Naive B cell (primary cell): ENCODE measurements at regions not wholly inside any gene's neighbourhood (a gene's known extent, or its start where the extent isn't known, plus 50 kb on each side); places are given as distances from the start of the nearest gene placed in this dataset.

Experiments used
- ATAC-seq, 2 donors: fragments of 150-1000 bp; cut with Tn5 transposase; 2 replicates each; pipeline ENCODE4 v1.10.0; 2021; ENCODE audit warnings: low read depth in 2 of 2, mild to moderate bottlenecking in 2 of 2, moderate library complexity in 2 of 2
- DNase-seq: peaks from one replicate; pipeline ENCODE4 v3.0.0; 2022
- H3K27ac Mint-ChIP-seq, 6 donors: one replicate each; pipeline ENCODE4 v1.8.0; 2020 to 2022; ENCODE audit warnings: mild to moderate bottlenecking in 6 of 6, mixed read lengths in 6 of 6, moderate library complexity in 5 of 6, inconsistent platforms in 2 of 6
- H3K27me3 Mint-ChIP-seq, 3 donors: one replicate each; pipeline ENCODE4 v1.8.0; 2021 to 2022; ENCODE audit warnings: mixed read lengths in 3 of 3, mild to moderate bottlenecking in 1 of 3
- H3K36me3 Mint-ChIP-seq, 2 donors: one replicate each; pipeline ENCODE4 v1.8.0; 2020 to 2022; ENCODE audit warnings: mixed read lengths in 2 of 2, inconsistent platforms in 1 of 2, mild to moderate bottlenecking in 1 of 2
- H3K4me1 Mint-ChIP-seq, 3 donors: one replicate each; pipeline ENCODE4 v1.8.0; 2020 to 2022; ENCODE audit warnings: mixed read lengths in 3 of 3, inconsistent platforms in 1 of 3, mild to moderate bottlenecking in 1 of 3, moderate library complexity in 1 of 3
- H3K4me3 Mint-ChIP-seq, 8 donors: one replicate each; pipeline ENCODE4 v1.8.0; 2020 to 2022; ENCODE audit warnings: mild to moderate bottlenecking in 8 of 8, mixed read lengths in 8 of 8, moderate library complexity in 8 of 8, inconsistent platforms in 2 of 8
- H3K9me3 Mint-ChIP-seq, 7 donors: one replicate each; pipeline ENCODE4 v1.8.0; 2020 to 2022; ENCODE audit warnings: mixed read lengths in 7 of 7, mild to moderate bottlenecking in 5 of 7, inconsistent platforms in 2 of 7, moderate library complexity in 1 of 7

DNA sequence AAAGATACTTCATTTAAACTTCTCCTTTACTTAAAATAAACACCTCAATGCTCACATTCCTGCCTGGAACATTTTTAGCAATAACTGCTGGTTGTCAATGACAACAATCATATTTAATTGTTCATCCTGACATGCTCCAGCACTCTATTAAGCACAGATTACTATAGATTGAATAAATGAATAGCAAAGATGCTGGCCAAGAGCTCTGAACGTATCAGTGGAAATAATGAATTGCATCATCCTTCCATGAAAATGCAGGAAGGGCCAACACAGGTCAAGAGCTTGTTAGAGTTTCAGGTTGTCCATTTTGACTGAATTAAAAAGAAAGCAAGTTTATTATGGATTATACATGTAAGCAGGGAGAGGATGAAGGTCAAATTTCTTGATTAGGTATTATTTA, 994.0 kb downstream of the TSN start:
- Mint-ChIP-seq H3K36me3 (no peaks in the 10 kb centered on the region), H3K27ac (no peak overlapping the region), H3K4me3 (no peak overlapping the region), H3K27me3 (no peaks in the 10 kb centered on the region), H3K9me3 (peaks cover 0 to 8% (median 0%) of the 10 kb centered on the region in 7 donors), H3K4me1 (no peaks in the 10 kb centered on the region)
- no peak for DNase-seq
- no peak for ATAC-seq

DNA sequence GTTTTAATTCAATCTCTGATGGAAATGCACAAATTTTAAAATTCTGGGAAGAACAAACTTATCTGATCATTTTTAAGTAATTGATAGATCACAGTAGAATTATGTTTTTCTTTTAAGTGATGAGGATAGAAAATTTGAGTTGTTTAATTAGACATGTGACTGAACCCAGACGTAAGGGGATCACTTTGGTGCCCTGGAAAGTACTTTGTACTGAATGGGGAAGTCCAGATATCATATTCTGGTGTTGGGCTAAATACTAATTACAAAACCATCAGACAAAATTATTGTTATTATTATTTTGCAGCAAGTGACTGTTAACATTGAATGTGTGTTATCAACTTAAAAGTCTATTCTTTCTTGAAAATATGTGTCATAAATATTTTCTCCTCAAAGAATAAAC, 994.6 kb downstream of the TSN start:
- Mint-ChIP-seq H3K27me3 (no peaks in the 10 kb centered on the region), H3K27ac (no peak overlapping the region), H3K4me1 (no peaks in the 10 kb centered on the region), H3K9me3 (peaks cover 0 to 8% (median 1%) of the 10 kb centered on the region in 7 donors), H3K4me3 (no peak overlapping the region), H3K36me3 (no peaks in the 10 kb centered on the region)
- ATAC-seq, result no peak
- DNase-seq, result no peak

DNA sequence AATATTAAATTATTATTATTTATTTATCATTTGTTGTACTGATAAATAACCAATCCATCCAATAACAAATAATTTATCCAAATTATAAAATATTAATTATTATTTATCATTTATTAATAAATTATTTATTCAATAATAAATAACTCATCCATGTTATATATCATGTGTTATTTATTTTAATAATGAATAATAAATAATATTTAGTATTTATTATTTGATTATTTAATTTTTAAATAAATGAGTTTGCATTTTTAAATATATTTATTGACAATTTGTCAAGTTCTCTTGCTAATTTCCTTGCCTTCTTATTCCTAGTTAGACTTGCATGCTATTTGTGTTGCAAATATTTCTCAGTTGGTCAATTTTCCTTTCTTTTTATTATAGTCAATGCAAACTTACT, 995.4 kb downstream of the TSN start:
- Mint-ChIP-seq H3K4me1 (no peaks in the 10 kb centered on the region), H3K36me3 (no peaks in the 10 kb centered on the region), H3K27ac (no peak overlapping the region), H3K27me3 (no peaks in the 10 kb centered on the region), H3K9me3 (peaks cover 0 to 8% (median 1%) of the 10 kb centered on the region in 7 donors), H3K4me3 (no peak overlapping the region)
- ATAC-seq (no peak), DNase-seq (no peak)

- H3K27me3 Mint-ChIP-seq, result no peaks in the 10 kb centered on the region
- peaks cover 0 to 7% (median 3%) of the 10 kb centered on the region in 7 donors for H3K9me3 Mint-ChIP-seq
- DNase-seq (no peak), ATAC-seq (no peak)
- no peak overlapping the region for H3K27ac Mint-ChIP-seq
- no peak overlapping the region for H3K4me3 Mint-ChIP-seq
- H3K4me1 Mint-ChIP-seq, result no peaks in the 10 kb centered on the region
- H3K36me3 Mint-ChIP-seq, result no peaks in the 10 kb centered on the region
Observed at GRCh38 chr2:122753336-122753735, 997.9 kb downstream of the TSN start.

GRCh38 chr2:122754561-122754960, 999.1 kb downstream of the TSN start:
- Mint-ChIP-seq H3K27me3 (no peaks in the 10 kb centered on the region), H3K4me3 (no peak overlapping the region), H3K27ac (no peak overlapping the region), H3K36me3 (no peaks in the 10 kb centered on the region), H3K4me1 (no peaks in the 10 kb centered on the region), H3K9me3 (peaks cover 0 to 8% (median 3%) of the 10 kb centered on the region in 7 donors)
- no peak for ATAC-seq
- DNase-seq, result no peak

DNA sequence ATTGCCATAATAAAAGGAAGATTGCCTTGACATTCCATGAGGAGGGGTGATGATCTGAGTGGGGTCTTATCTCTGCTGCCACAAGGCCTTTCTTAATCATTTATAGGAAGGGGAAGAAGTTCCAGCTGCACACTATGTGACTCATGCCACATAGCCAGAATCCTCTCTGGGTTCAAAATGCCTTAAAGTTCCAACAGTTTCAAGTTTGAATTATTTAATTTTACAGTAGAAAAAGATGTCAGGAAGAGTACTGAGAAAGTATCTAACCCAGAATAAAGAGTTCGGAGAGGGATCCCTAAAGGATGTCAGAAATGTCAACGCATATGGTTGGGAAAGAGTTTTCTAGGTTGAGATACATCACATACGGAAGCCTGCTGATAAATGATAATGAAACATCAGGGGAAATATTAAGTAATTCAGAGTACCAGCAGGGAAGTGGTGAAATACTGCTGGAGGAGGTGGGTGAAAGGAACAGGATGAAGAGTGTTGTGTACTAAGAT, 999.9 kb downstream of the TSN start:
- Mint-ChIP-seq H3K27me3 (no peaks in the 10 kb centered on the region), H3K4me1 (no peaks in the 10 kb centered on the region), H3K27ac (no peak overlapping the region), H3K4me3 (no peak overlapping the region), H3K9me3 (peaks cover 0 to 8% (median 4%) of the 10 kb centered on the region in 7 donors), H3K36me3 (no peaks in the 10 kb centered on the region)
- DNase-seq (no peak), ATAC-seq (no peak)

GRCh38 chr2:122758967-122759366, 1003.5 kb downstream of the TSN start:
- no peak for ATAC-seq
- Mint-ChIP-seq H3K9me3 (peaks cover 5 to 16% (median 11%) of the 10 kb centered on the region in 7 donors), H3K27me3 (no peaks in the 10 kb centered on the region), H3K4me3 (no peak overlapping the region), H3K36me3 (no peaks in the 10 kb centered on the region), H3K4me1 (no peaks in the 10 kb centered on the region), H3K27ac (no peak overlapping the region)
- no peak for DNase-seq

DNA sequence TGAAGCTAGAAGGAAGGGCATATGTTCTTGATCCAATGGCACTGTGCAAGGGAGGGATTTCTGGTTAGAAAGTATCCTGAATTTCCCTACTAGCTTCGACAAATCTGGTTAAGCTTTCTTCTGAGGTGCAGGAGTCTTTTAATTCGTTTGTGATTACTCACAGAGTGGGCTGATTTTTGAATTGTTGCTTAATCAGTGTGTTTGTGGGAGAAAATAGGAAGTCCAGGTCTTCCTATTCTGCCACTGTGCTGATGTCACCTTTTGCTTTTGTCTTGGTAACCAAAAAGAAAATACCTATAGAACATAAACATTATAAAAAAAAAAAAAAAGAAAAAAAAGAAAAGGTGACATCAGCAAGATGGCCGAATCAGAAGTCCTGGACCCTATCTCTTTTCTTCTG, 1008.6 kb downstream of the TSN start:
- Mint-ChIP-seq H3K27me3 (no peaks in the 10 kb centered on the region), H3K36me3 (no peaks in the 10 kb centered on the region), H3K4me1 (no peaks in the 10 kb centered on the region), H3K4me3 (no peak overlapping the region), H3K9me3 (peaks cover 10 to 43% (median 12%) of the 10 kb centered on the region in 7 donors), H3K27ac (no peak overlapping the region)
- ATAC-seq, result no peak
- no peak for DNase-seq

DNA sequence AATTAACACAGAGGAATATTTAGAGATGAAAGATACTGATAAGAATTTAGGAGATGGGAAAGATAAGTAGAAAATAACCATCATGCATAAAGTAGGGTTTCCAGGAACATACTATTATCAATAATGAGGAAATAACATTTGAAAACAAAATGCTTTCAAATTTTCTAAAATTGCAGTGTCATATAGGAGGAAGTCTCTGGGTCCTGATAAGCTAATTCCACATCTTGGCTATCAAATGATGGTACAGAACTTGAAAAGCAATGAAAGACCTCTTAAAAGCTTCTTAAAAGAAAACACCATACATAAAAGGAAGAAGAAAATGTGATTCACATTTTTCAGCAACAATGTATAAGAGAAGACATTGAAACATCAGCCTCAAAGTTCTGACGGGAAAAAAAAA, 1024.8 kb downstream of the TSN start:
- ATAC-seq (no peak), DNase-seq (no peak)
- H3K27ac Mint-ChIP-seq, result no peak overlapping the region
- no peak overlapping the region for H3K4me3 Mint-ChIP-seq
- H3K36me3 Mint-ChIP-seq, result no peaks in the 10 kb centered on the region
- H3K27me3 Mint-ChIP-seq, result no peaks in the 10 kb centered on the region
- H3K4me1 Mint-ChIP-seq, result no peaks in the 10 kb centered on the region
- peaks cover 4 to 39% (median 11%) of the 10 kb centered on the region in 7 donors for H3K9me3 Mint-ChIP-seq

DNA sequence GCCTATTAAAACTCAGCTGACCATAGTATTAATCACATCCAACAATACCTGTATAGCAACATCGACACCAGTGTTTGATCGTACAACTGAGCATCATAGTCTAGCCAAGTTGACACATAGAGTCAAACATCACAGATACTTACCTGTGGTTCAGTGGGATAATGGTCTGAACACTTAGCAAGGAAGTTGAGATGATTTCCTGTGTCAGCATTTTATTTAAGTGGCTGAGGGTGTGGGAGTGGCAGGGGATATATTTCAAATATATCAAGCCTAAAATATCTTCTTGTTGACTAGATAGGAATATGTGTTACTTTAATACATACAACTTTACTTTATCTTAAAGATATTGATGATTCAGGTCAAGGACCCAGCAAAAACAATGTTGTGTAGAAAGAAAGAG, 1038.6 kb downstream of the TSN start:
- no peaks in the 10 kb centered on the region for H3K36me3 Mint-ChIP-seq
- no peaks in the 10 kb centered on the region for H3K4me1 Mint-ChIP-seq
- peaks cover 0 to 6% (median 0%) of the 10 kb centered on the region in 7 donors for H3K9me3 Mint-ChIP-seq
- H3K27me3 Mint-ChIP-seq, result no peaks in the 10 kb centered on the region
- no peak overlapping the region for H3K4me3 Mint-ChIP-seq
- ATAC-seq (no peak), DNase-seq (no peak)
- H3K27ac Mint-ChIP-seq, result no peak overlapping the region

GRCh38 chr2:122795763-122796162, 1040.3 kb downstream of the TSN start:
- no peak for DNase-seq
- Mint-ChIP-seq H3K4me3 (no peak overlapping the region), H3K36me3 (no peaks in the 10 kb centered on the region), H3K27me3 (no peaks in the 10 kb centered on the region), H3K4me1 (no peaks in the 10 kb centered on the region), H3K27ac (no peak overlapping the region), H3K9me3 (peaks cover 0 to 7% (median 4%) of the 10 kb centered on the region in 7 donors)
- no peak for ATAC-seq

GRCh38 chr2:122799391-122799790, 1043.9 kb downstream of the TSN start:
- Mint-ChIP-seq H3K27ac (no peak overlapping the region), H3K36me3 (no peaks in the 10 kb centered on the region), H3K4me3 (no peak overlapping the region), H3K27me3 (no peaks in the 10 kb centered on the region), H3K9me3 (peaks cover 0 to 7% (median 3%) of the 10 kb centered on the region in 7 donors), H3K4me1 (no peaks in the 10 kb centered on the region)
- ATAC-seq (no peak), DNase-seq (no peak)

DNA sequence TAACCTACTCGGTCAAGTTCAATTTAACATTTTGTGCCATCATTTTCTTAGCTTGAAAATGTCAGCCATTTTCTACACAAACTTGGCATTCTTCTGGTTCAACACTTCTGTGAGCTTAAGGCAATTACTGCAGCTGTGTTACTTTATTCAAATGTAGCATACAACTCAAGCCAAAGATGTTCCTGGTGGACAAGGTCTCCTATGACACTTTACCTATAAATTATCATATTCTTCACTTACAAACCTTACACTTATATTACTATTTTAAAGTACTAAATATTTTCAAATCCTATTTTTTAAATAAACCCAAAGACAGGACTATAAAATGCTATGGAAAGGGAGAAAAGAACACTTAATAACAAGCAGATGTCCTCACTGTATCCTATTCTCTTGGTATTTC, 1045.3 kb downstream of the TSN start:
- H3K9me3 Mint-ChIP-seq, result peaks cover 0 to 8% (median 3%) of the 10 kb centered on the region in 7 donors

DNA sequence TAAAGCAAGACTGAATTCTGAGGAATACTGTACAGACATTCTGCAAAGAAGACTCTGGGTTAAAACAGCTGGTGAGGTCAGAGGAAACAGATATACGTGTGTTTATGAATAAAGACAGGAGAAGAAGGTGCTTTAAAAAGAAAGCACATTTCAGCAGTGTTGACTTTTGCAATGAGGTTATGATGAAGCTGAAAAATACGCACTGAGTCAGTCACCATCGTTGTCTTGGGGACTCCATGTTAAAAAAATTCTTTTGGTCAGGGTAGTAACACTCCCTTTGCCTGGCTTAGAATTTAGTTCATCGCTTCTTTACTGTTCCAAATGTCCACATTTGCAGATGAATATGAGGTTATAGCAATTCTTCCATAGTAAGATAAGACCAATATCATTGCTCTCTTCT, 1049.0 kb downstream of the TSN start:
- no peaks in the 10 kb centered on the region for H3K36me3 Mint-ChIP-seq
- ATAC-seq (no peak), DNase-seq (no peak)
- no peak overlapping the region for H3K4me3 Mint-ChIP-seq
- no peaks in the 10 kb centered on the region for H3K4me1 Mint-ChIP-seq
- no peaks in the 10 kb centered on the region for H3K27me3 Mint-ChIP-seq
- H3K27ac Mint-ChIP-seq, result no peak overlapping the region
- H3K9me3 Mint-ChIP-seq, result peaks cover 4 to 13% (median 7%) of the 10 kb centered on the region in 7 donors

More for the DNA sequence above, 1045.3 kb downstream of the TSN start:
- DNase-seq, result no peak
- no peak for ATAC-seq
- Mint-ChIP-seq H3K36me3 (no peaks in the 10 kb centered on the region), H3K4me1 (no peaks in the 10 kb centered on the region), H3K27me3 (no peaks in the 10 kb centered on the region), H3K27ac (no peak overlapping the region), H3K4me3 (no peak overlapping the region)

GRCh38 chr2:122805346-122805745, 1049.9 kb downstream of the TSN start:
- Mint-ChIP-seq H3K27me3 (no peaks in the 10 kb centered on the region), H3K27ac (no peak overlapping the region), H3K36me3 (no peaks in the 10 kb centered on the region), H3K4me3 (no peak overlapping the region), H3K4me1 (no peaks in the 10 kb centered on the region), H3K9me3 (peaks cover 4 to 15% (median 6%) of the 10 kb centered on the region in 7 donors)
- DNase-seq (no peak), ATAC-seq (no peak)
